Endothelial cell of umbilical vein (primary cell): ENCODE measurements at regions not wholly inside any gene's neighbourhood (a gene's known extent, or its start where the extent isn't known, plus 50 kb on each side); places are given as distances from the start of the nearest gene placed in this dataset.

ENCODE experiments used
- CTCF ChIP-seq, 2 donors: IDR thresholded peaks; 1 replicate in 1 of 2; 2 replicates in 1 of 2; pipeline ENCODE4 v1.5.1; 2011; ENCODE audit warnings: low read length in 2 of 2, mild to moderate bottlenecking in 2 of 2, moderate library complexity in 2 of 2, control low read depth in 1 of 2, inconsistent platforms in 1 of 2, low read depth in 1 of 2; ENCODE audit not compliant: insufficient read depth in 1 of 2; ENCODE audit errors: extremely low read depth in 1 of 2
- EZH2 ChIP-seq: IDR thresholded peaks from 2 replicates; pipeline ENCODE4 v1.6.1; 2012; ENCODE audit warnings: borderline replicate concordance, low read depth, mild to moderate bottlenecking, moderate library complexity, low read length, inconsistent platforms; ENCODE audit not compliant: severe bottlenecking
- FOS ChIP-seq: IDR thresholded peaks from 2 replicates; pipeline ENCODE4 v1.6.1; 2011; ENCODE audit warnings: mild to moderate bottlenecking, low read length, moderate library complexity, borderline replicate concordance; ENCODE audit not compliant: insufficient read depth
- GATA2 ChIP-seq: IDR thresholded peaks from 2 replicates; pipeline ENCODE4 v1.7.0; 2011; ENCODE audit warnings: low read depth, mild to moderate bottlenecking, moderate library complexity, mixed read lengths, low read length; ENCODE audit not compliant: insufficient read length, insufficient read depth
- MAX ChIP-seq: IDR thresholded peaks from 2 replicates; pipeline ENCODE4 v1.6.1; 2011; ENCODE audit not compliant: insufficient read depth, insufficient read length
- MYC ChIP-seq: IDR thresholded peaks from one replicate; pipeline ENCODE4 v1.6.1; 2011; ENCODE audit warnings: mild to moderate bottlenecking, low read depth, low read length
- POLR2A ChIP-seq: IDR thresholded peaks from 2 replicates; pipeline ENCODE4 v1.6.1; 2012; ENCODE audit warnings: low read depth, mild to moderate bottlenecking, control low read depth, low read length
- POLR2AphosphoS5 ChIP-seq: IDR thresholded peaks from 2 replicates; pipeline ENCODE4 v1.6.1; 2012; ENCODE audit warnings: low read depth, mild to moderate bottlenecking, control low read depth, low read length, moderate library complexity; ENCODE audit not compliant: insufficient read depth

- TF ChIP-seq CTCF (IDR thresholded peaks at IDR 0.05; ENCODE audit: extremely low read depth in 1 of 2, insufficient read depth in 1 of 2, low read depth in 1 of 2, low read length in 2 of 2): no peak
- no peak for TF ChIP-seq MAX
- TF ChIP-seq EZH2: no peak
- no peak for TF ChIP-seq POLR2A
- TF ChIP-seq POLR2AphosphoS5: no peak
- no peak for TF ChIP-seq GATA2
- no peak for TF ChIP-seq MYC
- TF ChIP-seq FOS: no peak
Measured at GRCh38 chr9:93761822-93762221, 185.4 kb downstream of the PHF2 start.
